ENCODE measurements at regions not wholly inside any gene's neighbourhood (a gene's known extent, or its start where the extent isn't known, plus 50 kb on each side); places are given as distances from the start of the nearest gene placed in this dataset.
"Not testable (repeated sequence)": the region's sequence is repeated elsewhere in the genome, so short reads cannot be mapped to it uniquely, and the experiment has no call there.

- not testable (repeated sequence) for TF ChIP-seq CTCF, POLR2A, POLR2AphosphoS5 (IDR thresholded peaks at IDR 0.05)
Observed at GRCh38 chr7:45440776-45441175, 133.4 kb upstream of the ADCY1 start.
